ENCODE measurements at regions not wholly inside any gene's neighbourhood (a gene's known extent, or its start where the extent isn't known, plus 50 kb on each side); places are given as distances from the start of the nearest gene placed in this dataset.

- TF ChIP-seq ZNF462 (CRISPR knock-in tag; IDR thresholded peaks at IDR 0.05) (no peak), JUNB (IDR thresholded peaks at IDR 0.05; ENCODE audit: unreplicated experiment) (no peak), ZNF114 (CRISPR knock-in tag; IDR thresholded peaks at IDR 0.05) (no peak), STAT1 (IDR thresholded peaks at IDR 0.05; ENCODE audit: unreplicated experiment) (no peak), EZH2phosphoT487 (IDR thresholded peaks at IDR 0.05; ENCODE audit: unreplicated experiment) (no peak), POLR2AphosphoS5 (IDR thresholded peaks at IDR 0.05; ENCODE audit: low read depth) (no peak), NANOG (IDR thresholded peaks at IDR 0.05; ENCODE audit: borderline replicate concordance) (no peak), REST (IDR thresholded peaks at IDR 0.05; ENCODE audit: unreplicated experiment) (no peak), CREB1 (CRISPR knock-in tag; IDR thresholded peaks at IDR 0.05; ENCODE audit: low read depth) (no peak)
Measured at GRCh38 chr5:18067615-18068014, 433.4 kb downstream of the TAF11L14 start (continued).
